DMS114 treated with DMSO at 0.1 percent for 48 hours (cell line): ENCODE measurements at regions not wholly inside any gene's neighbourhood (a gene's known extent, or its start where the extent isn't known, plus 50 kb on each side); places are given as distances from the start of the nearest gene placed in this dataset.
"Not testable (repeated sequence)": the region's sequence is repeated elsewhere in the genome, so short reads cannot be mapped to it uniquely, and the experiment has no call there.

Experiments
- DNase-seq: peaks from one replicate; lab custom pipeline; 2025; ENCODE audit not compliant: unreplicated experiment; lab: John Stamatoyannopoulos, UW

GRCh38 chr5:99176186-99176585 is 247.4 kb upstream of the CHD1 start:
- DNase-seq, result no peak

- no peak for DNase-seq
Measured at GRCh38 chr5:99169309-99169708, 240.5 kb upstream of the CHD1 start.

DNA sequence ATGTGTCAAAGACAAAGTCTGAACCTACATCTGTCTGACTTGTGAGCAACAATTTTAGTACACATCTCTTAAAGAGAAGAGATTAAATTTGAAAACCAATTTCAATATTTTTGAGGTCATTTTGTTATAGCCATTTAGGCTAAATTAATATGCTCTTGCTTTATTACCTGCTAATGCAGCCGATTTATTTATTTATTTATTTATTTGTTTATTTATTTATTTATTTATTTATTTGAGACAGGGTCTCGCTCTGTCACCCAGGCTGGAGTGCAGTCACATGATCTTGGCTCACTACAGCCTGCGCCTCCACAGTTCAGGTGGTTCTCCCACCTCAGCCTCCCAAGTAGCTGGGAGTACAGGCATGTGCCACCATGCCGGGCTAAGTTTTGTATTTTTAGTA is 232.7 kb upstream of the CHD1 start:
- not testable (repeated sequence) for DNase-seq

- no peak for DNase-seq
Measured at GRCh38 chr5:99156688-99157087, 227.9 kb upstream of the CHD1 start.

DNA sequence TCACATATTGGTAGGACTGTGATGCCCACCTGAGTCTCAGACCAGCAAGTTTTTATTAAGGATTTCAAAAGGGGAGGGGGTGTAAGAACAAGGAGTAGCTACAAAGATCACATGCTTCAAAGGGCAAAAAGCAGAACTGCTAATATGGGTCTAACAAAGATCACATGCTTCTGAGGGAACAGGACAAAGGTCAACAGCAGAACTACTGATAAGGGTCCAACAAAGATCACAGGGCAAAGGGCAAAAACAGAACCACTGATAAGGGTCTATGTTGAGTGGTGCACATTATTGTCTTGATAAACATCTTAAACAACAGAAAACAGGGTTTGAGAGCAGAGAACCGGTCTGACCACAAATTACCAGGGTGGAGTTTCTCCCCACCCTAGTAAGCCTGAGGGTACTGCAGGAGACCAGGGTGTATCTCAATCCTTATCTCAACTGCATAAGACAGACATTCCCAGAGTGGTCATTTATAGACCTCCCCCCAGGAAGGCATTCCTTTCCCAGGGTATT is 214.5 kb upstream of the CHD1 start:
- DNase-seq, result not testable (repeated sequence)

DNA sequence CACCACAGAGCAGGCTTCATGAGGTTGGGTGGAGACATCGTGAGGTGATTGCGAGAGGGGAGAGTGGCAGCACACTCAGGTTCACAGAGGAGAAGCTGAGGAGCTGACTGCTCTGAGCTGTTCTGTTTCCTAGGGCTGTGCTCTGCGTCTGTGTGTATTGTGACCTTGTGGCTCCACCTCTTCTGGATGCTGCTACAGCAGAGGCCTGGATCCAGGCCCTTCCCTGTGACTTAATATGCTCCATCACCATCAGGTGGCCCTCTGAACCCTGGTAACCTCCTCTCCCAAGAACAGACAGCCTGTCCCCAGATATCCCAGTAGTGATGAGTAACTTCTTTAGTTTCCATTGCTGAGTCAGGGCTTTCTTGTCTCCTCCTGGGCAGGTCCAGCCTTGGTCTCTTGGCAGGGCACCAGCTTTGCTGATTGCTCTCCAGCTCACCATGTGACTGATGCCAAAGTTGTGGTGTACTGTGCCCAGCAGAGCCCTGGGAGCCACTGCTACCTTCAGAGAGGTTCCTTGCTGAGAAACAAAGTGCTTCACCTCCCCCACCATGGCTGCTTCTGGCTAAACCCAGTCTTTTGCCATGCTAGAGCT is 212.8 kb upstream of the CHD1 start:
- no peak for DNase-seq

GRCh38 chr5:99138911-99139310 is 210.1 kb upstream of the CHD1 start:
- DNase-seq, result no peak

- no peak for DNase-seq
Measured at GRCh38 chr5:99133921-99134320, 205.1 kb upstream of the CHD1 start.

- DNase-seq, result no peak
Measured at GRCh38 chr5:99129768-99130501, 201.1 kb upstream of the CHD1 start.

DNA sequence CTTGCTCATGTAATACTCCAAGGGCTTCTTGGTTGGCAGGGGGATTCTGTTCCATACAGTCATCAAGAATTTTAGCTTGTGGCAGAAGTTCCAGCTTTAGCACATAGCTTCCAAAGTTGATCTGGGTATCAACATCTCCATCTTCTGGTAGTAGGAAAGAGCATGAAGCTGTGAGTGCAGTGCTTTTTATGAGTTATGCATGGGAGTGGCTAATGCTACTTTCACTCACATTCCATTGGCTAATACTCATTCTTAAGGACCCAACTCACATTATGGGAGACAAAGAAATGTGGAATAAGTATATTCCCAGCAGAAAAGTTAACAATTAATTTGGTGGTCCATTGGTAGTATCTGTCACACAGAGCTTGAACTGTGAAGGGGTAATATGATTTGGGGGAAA is 194.2 kb upstream of the CHD1 start:
- DNase-seq, result no peak

- DNase-seq, result no peak
Measured at GRCh38 chr5:99119326-99119725, 190.5 kb upstream of the CHD1 start.

DNA sequence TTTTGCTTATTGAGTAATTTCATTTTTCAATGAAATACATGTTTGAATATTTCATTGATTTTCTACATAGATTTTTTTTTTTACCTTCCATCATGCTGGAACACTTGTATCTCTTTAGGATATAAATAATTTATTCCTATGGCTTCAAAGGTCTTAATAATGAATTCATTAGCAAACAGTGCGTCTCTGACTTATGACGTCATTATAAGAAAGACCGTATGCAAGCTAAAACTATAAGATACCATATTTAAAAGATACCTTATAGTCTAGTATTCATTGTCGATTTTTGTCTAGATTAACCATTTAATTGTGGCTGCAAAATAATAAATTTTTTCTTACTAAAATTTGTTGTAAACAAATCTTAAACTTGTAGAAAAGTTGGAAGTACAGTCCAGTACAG is 187.7 kb upstream of the CHD1 start:
- no peak for DNase-seq

DNA sequence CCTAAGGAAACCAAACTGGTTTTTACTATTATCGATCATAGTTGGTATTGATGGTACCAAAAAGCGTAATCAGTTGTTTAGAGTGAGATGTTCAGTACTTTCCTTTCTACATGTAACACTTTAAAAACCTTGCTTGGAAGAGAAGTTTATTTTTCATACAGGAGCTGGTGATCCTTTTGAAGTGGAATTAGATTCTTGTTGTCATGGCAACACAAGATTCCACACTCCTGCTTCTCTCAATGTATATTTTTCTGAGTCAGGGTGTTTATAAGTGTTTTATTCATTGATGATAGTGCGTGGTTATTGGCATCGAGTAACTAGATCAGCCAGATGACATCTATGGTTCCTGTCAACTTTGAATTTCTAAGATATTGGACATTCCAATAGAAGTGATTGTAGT is 181.1 kb upstream of the CHD1 start:
- no peak for DNase-seq

- no peak for DNase-seq
Measured at GRCh38 chr5:99105216-99105615, 176.4 kb upstream of the CHD1 start.

- peak; percentile 47 for DNase-seq
Measured at GRCh38 chr5:99104538-99105132, 175.8 kb upstream of the CHD1 start.

GRCh38 chr5:99102073-99102697 is 173.4 kb upstream of the CHD1 start:
- no peak for DNase-seq

DNA sequence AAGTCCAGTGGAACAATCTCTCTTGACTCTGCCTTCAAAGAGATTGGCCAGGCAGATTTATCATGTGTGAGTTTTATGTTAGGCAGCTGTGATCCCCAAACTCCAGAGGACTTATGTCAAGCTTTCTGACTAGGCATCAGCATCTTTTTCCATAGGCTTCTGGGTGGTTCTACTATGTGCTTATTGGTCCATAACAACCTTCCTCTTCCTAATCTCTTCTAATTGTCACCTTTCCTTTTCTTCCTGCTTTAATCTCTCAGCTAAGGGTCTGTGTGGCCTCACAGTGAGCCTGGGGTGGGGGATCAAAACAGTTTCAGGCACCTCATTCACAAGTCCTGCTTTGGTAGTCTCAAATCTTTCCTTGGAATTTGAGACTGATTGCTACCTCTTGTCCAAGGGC is 170.9 kb upstream of the CHD1 start:
- DNase-seq, result no peak

DNA sequence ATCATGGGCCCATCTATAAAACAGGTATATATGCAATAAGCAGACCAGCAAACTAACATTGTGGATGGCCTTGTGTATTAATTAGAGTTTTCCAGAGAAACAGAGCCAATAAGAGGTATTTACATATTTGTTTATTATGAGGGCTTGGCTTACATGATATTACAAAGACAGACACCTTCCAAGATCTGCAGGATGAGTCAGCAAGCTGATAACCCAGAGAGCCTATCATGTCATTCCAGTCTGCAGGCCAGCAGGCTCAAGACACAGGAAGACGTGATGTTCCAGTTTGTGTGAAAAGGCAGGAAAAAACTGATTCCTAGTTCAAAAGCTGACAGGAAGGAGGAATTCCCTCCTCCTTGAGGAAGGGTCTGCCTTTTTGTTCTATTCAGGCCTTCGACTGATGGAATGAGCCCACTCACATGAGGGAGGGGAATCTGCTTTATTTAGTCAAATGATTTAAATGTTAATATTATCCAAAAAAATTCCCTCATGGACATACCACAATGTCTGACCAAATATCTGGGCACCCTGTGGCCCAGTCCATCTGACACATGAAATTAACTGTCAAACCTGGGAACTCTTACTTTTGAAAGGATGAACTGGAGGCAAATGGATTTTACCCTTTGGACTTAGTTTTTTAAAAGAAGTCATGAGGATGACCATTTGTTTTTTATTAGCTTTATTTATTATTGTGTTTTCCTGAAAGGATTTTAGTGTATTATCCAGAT is 161.2 kb upstream of the CHD1 start:
- DNase-seq, result no peak

DNA sequence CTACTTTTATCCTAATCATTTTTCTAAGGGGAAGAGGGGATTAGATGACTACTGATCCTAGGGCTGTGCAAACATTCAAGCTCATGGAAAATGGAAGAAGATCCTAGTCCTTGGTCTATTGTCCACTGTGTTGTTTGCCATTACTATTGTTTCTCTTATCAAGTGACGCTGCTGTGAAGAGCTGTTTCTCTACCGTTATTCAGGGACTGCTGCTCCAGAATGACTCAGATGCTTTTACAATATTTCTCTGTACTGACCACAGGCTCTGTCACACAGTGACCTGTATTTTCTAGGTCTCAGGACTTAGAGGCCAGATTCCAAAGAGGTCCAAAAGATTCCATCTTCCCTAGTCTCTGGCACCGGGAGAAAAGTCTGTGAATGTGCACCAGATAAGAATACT is 159.5 kb upstream of the CHD1 start:
- DNase-seq, result no peak

- no peak for DNase-seq
Measured at GRCh38 chr5:99083197-99083596, 154.4 kb upstream of the CHD1 start.

DNA sequence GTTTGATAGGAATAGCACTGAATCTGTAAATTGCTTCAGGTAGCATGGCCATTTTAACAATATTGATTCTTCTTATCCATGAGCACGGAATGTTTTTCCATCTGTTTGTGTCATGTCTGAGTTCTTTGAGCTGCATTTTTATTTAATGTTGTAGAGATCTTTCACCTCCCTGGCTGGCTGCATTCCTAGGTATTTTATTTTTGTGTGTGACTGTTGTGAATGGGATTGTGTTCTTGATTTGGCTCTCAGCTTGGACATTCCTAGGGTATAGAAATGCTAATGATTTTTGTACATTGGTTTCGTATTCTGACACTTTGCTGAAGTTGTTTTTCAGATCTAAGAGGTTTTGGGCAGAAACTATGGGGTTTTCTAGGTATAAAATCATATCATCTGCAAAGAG is 152.9 kb upstream of the CHD1 start:
- no peak for DNase-seq
